ENCODE measurements at regions not wholly inside any gene's neighbourhood (a gene's known extent, or its start where the extent isn't known, plus 50 kb on each side); places are given as distances from the start of the nearest gene placed in this dataset.

GRCh38 chr10:85100495-85100894 is 772.1 kb downstream of the CCSER2 start:
- no peak for TF ChIP-seq REST (IDR thresholded peaks at IDR 0.05; ENCODE audit: unreplicated experiment)
- TF ChIP-seq CTCF (conservative IDR thresholded peaks at IDR 0.05; ENCODE audit: low read depth in 2 of 2) = no peak
- no peak for TF ChIP-seq EZH2 (IDR thresholded peaks at IDR 0.05; ENCODE audit: low read depth, unreplicated experiment)
- no peak for TF ChIP-seq POLR2AphosphoS5 (IDR thresholded peaks at IDR 0.05; ENCODE audit: low read depth)
- TF ChIP-seq EZH2phosphoT487 (IDR thresholded peaks at IDR 0.05; ENCODE audit: unreplicated experiment) = no peak
- no peak for TF ChIP-seq JUNB (IDR thresholded peaks at IDR 0.05; ENCODE audit: unreplicated experiment)
- no peak for TF ChIP-seq STAT1 (IDR thresholded peaks at IDR 0.05; ENCODE audit: unreplicated experiment)
- no peak for TF ChIP-seq NANOG (IDR thresholded peaks at IDR 0.05; ENCODE audit: borderline replicate concordance)

All from GM23338 (cell line).